ENCODE measurements at regions not wholly inside any gene's neighbourhood (a gene's known extent, or its start where the extent isn't known, plus 50 kb on each side); places are given as distances from the start of the nearest gene placed in this dataset.

DNA sequence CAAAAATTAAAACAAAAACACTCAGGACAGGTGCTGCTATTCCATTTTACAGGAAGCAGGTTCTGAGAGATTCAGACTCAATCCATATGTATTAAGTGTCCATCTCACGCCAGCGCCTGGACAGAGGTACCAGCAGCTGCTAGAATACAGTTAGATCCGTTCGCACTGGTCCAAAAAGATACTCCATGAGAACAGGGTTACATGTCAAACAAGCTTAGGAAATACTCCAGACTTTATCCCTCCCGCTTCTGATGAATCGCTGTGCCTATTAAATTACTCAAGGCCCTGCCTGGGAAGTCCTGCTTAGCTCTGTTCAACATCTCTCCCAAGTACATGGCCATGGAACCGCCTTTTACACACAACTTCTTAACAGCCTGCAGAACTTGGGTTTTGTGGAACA lies 50.2 kb upstream of the SLC35C1 start:
- H3K4me3 ChIP-seq (ENCODE audit: low read depth, low read length) = no peak overlapping the region
- peak; percentile 29 for DNase-seq (ENCODE audit: low read depth)
- TF ChIP-seq, protein P1, sequence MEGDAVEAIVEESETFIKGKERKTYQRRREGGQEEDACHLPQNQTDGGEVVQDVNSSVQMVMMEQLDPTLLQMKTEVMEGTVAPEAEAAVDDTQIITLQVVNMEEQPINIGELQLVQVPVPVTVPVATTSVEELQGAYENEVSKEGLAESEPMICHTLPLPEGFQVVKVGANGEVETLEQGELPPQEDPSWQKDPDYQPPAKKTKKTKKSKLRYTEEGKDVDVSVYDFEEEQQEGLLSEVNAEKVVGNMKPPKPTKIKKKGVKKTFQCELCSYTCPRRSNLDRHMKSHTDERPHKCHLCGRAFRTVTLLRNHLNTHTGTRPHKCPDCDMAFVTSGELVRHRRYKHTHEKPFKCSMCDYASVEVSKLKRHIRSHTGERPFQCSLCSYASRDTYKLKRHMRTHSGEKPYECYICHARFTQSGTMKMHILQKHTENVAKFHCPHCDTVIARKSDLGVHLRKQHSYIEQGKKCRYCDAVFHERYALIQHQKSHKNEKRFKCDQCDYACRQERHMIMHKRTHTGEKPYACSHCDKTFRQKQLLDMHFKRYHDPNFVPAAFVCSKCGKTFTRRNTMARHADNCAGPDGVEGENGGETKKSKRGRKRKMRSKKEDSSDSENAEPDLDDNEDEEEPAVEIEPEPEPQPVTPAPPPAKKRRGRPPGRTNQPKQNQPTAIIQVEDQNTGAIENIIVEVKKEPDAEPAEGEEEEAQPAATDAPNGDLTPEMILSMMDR (IDR thresholded peaks at IDR 0.05; ENCODE audit: insufficient read depth, low read length) = no peak

GRCh38 chr11:45754261-45754709 lies 50.7 kb upstream of the SLC35C1 start:
- DNase-seq (ENCODE audit: low read depth) = peak; percentile 47
- TF ChIP-seq, protein P1 (IDR thresholded peaks at IDR 0.05; ENCODE audit: insufficient read depth, low read length) = no peak
- H3K4me3 ChIP-seq (ENCODE audit: low read depth, low read length) = no peak overlapping the region

DNA sequence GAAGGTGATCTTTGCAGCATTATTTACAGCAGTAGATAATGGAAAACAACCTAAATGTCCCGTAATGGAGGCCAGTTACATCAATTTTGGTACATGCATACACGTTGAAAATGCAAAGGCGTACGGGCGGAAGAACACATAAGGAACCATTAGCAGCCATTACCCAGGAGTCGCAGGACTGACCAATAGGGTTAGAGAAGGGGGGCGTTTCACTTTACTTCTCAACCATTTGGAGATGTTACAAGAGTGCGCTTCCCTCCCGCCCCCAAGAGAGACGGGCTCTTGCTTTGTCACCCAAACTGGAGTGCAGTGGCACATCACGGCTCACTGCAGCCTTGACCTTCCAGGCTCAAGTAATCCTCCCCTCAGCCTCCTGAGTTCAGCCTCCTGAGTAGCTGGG lies 52.8 kb upstream of the SLC35C1 start:
- TF ChIP-seq, protein P1 (IDR thresholded peaks at IDR 0.05; ENCODE audit: insufficient read depth, low read length) = no peak
- DNase-seq (ENCODE audit: low read depth) = no peak
- H3K4me3 ChIP-seq (ENCODE audit: low read depth, low read length) = no peak overlapping the region

- no peak overlapping the region for H3K4me3 ChIP-seq (ENCODE audit: low read depth, low read length)
- no peak for DNase-seq (ENCODE audit: low read depth)
- TF ChIP-seq, protein P1 (IDR thresholded peaks at IDR 0.05; ENCODE audit: insufficient read depth, low read length) = no peak
These were observed 53.5 kb upstream of the SLC35C1 start for GRCh38 chr11:45751430-45751829.

GRCh38 chr11:45750439-45750838 lies 54.5 kb upstream of the SLC35C1 start:
- DNase-seq (ENCODE audit: low read depth) = no peak
- TF ChIP-seq, protein P1 (IDR thresholded peaks at IDR 0.05; ENCODE audit: insufficient read depth, low read length) = no peak
- H3K4me3 ChIP-seq (ENCODE audit: low read depth, low read length) = no peak overlapping the region

GRCh38 chr11:45748801-45749200 lies 56.1 kb upstream of the SLC35C1 start:
- H3K4me3 ChIP-seq (ENCODE audit: low read depth, low read length) = no peak overlapping the region
- DNase-seq (ENCODE audit: low read depth) = no peak
- TF ChIP-seq, protein P1 (IDR thresholded peaks at IDR 0.05; ENCODE audit: insufficient read depth, low read length) = no peak

Data from fibroblast of the aortic adventitia (primary cell).